WTC11 (cell line): ENCODE measurements at regions not wholly inside any gene's neighbourhood (a gene's known extent, or its start where the extent isn't known, plus 50 kb on each side); places are given as distances from the start of the nearest gene placed in this dataset.

Source experiments
- CTCF ChIP-seq: fragments of 200-600 bp; IDR thresholded peaks from 2 replicates; pipeline ENCODE4 v1.8.0; 2022; ENCODE audit warnings: antibody characterized with exemption
- FOXK1 ChIP-seq: sonication (generic); formaldehyde crosslinking; IDR thresholded peaks from 2 replicates; pipeline ENCODE4 v1.8.0; 2022; ENCODE audit warnings: mild to moderate bottlenecking, moderate library complexity, missing genetic modification reagents
- NR1H2 ChIP-seq: sonication (generic); formaldehyde crosslinking; IDR thresholded peaks from 2 replicates; pipeline ENCODE4 v1.9.0; 2021; ENCODE audit warnings: mild to moderate bottlenecking, moderate library complexity, missing genetic modification reagents
- PRDM15 ChIP-seq: sonication (generic); formaldehyde crosslinking; IDR thresholded peaks from 2 replicates; pipeline ENCODE4 v1.8.0; 2022; ENCODE audit warnings: missing genetic modification reagents
- PRRX2 ChIP-seq: fragments of 250-450 bp; sonication (Bioruptor Pico); IDR thresholded peaks from 2 replicates; pipeline ENCODE4 v1.8.0; 2021; ENCODE audit warnings: mild to moderate bottlenecking
- RELA ChIP-seq: sonication (generic); formaldehyde crosslinking; IDR thresholded peaks from 2 replicates; pipeline ENCODE4 v1.8.1; 2022; ENCODE audit warnings: missing genetic modification reagents, mild to moderate bottlenecking, borderline replicate concordance
- SP1 ChIP-seq: sonication (generic); formaldehyde crosslinking; conservative IDR thresholded peaks from 2 replicates; pipeline ENCODE4 v1.8.1; 2022; ENCODE audit warnings: missing genetic modification reagents
- USF1 ChIP-seq: sonication (generic); formaldehyde crosslinking; IDR thresholded peaks from 2 replicates; pipeline ENCODE4 v1.8.0; 2022; ENCODE audit warnings: mild to moderate bottlenecking, missing genetic modification reagents
- USF2 ChIP-seq: sonication (generic); formaldehyde crosslinking; IDR thresholded peaks from 2 replicates; pipeline ENCODE4 v1.8.1; 2023; ENCODE audit warnings: mild to moderate bottlenecking, missing genetic modification reagents, moderate library complexity
- ZBTB21 ChIP-seq: sonication (generic); formaldehyde crosslinking; IDR thresholded peaks from 2 replicates; pipeline ENCODE4 v1.8.1; 2023; ENCODE audit warnings: mild to moderate bottlenecking, missing genetic modification reagents, borderline replicate concordance

GRCh38 chr2:120571015-120571728 is 164.5 kb upstream of the GLI2 start:
- no peak for TF ChIP-seq USF1
- no peak for TF ChIP-seq PRDM15
- no peak for TF ChIP-seq CTCF
- TF ChIP-seq USF2 (CRISPR knock-in tag), result no peak
- no peak for TF ChIP-seq FOXK1 (CRISPR knock-in tag)
- TF ChIP-seq ZBTB21, result no peak
- no peak for TF ChIP-seq RELA
- no peak for TF ChIP-seq SP1 (CRISPR knock-in tag)
- no peak for TF ChIP-seq PRRX2 (CRISPR knock-in tag)
- TF ChIP-seq NR1H2 (CRISPR knock-in tag), result no peak
